GM12878 (cell line): ENCODE measurements at regions not wholly inside any gene's neighbourhood (a gene's known extent, or its start where the extent isn't known, plus 50 kb on each side); places are given as distances from the start of the nearest gene placed in this dataset.

Experiments
- ATAC-seq: fragments of 200-7000 bp; cut with Tn5 transposase; 3 replicates; pipeline ENCODE4 v1.9.1; 2020; ENCODE audit warnings: mild to moderate bottlenecking, moderate library complexity
- BruUV-seq: library from RNA; stranded (reverse); fragments of 400-500 nt; replicated peaks from 2 replicates; lab custom pipeline; 2021; lab: Mats Ljungman, UMichigan
- CTCF ChIA-PET: fragments of 300-600 bp; sonication (Branson Sonifier 250); formaldehyde crosslinking; extraction: SDS; loops from one replicate; lab custom pipeline; 2021; ENCODE audit warnings: inconsistent platforms; lab: Yijun Ruan, JAX
- POLR2A ChIA-PET: fragments of 350-600 bp; formaldehyde crosslinking; extraction: SDS; loops from one replicate; lab custom pipeline; 2021; ENCODE audit warnings: inconsistent platforms; lab: Charles Lee
- RAD21 ChIA-PET: fragments of 300-600 bp; sonication (Branson Sonifier 250); formaldehyde crosslinking; loops from one replicate; lab custom pipeline; 2023; ENCODE audit warnings: antibody characterized with exemption; ENCODE audit not compliant: unreplicated experiment; lab: Charles Lee
- SMC1A ChIA-PET: fragments of 300-600 bp; sonication (Branson Sonifier 250); formaldehyde crosslinking; loops from one replicate; lab custom pipeline; 2023; ENCODE audit not compliant: unreplicated experiment, uncharacterized antibody; lab: Charles Lee
- DNase-seq: peaks from one replicate; pipeline ENCODE4 v3.0.0-alpha.2; 2011; ENCODE audit warnings: low read depth, low spot score
- FAIRE-seq: peaks from 3 replicates; lab custom pipeline; 2011; peaks lifted over from hg19 to GRCh38; lab: Jason Lieb, UNC
- H2AFZ ChIP-seq: 2 replicates; pipeline ENCODE4 v1.6.0; 2011; ENCODE audit warnings: low read depth, low read length, control low read depth; ENCODE audit not compliant: control insufficient read depth
- H3K27ac ChIP-seq: 2 replicates; pipeline ENCODE4 v1.5.1; 2011; ENCODE audit warnings: control low read depth; ENCODE audit not compliant: control insufficient read depth, insufficient read depth
- H3K27me3 ChIP-seq, 2 experiments: replicated peaks in 1 of 2; 2 replicates each; pipeline versions ENCODE4 v1.6.0 to v1.6.1; 2011; ENCODE audit warnings: low read length in 1 of 2; ENCODE audit not compliant: control insufficient read depth in 2 of 2, insufficient read depth in 2 of 2
- H3K36me3 ChIP-seq, 2 experiments: 2 replicates each; pipeline ENCODE4 v1.5.1; 2011; ENCODE audit warnings: low read length in 1 of 2; ENCODE audit not compliant: control insufficient read depth in 2 of 2, insufficient read depth in 2 of 2
- H3K4me1 ChIP-seq: 2 replicates; pipeline ENCODE4 v1.6.1; 2011; ENCODE audit warnings: mild to moderate bottlenecking, low read length, moderate library complexity, mixed read lengths; ENCODE audit not compliant: control insufficient read depth, insufficient read depth
- H3K4me2 ChIP-seq: 2 replicates; pipeline ENCODE4 v1.6.0; 2011; ENCODE audit warnings: control low read depth; ENCODE audit not compliant: control insufficient read depth, insufficient read depth
- H3K4me3 ChIP-seq: fragments of 200-600 bp; sonication (generic); 2 replicates; pipeline ENCODE4 v1.5.1; 2016
- H3K79me2 ChIP-seq: 2 replicates; pipeline ENCODE4 v1.6.0; 2011; ENCODE audit warnings: low read length; ENCODE audit not compliant: control insufficient read depth, insufficient read depth
- H3K9ac ChIP-seq: 2 replicates; pipeline ENCODE4 v1.8.0; 2011; ENCODE audit warnings: low read length, control low read depth, mixed read lengths; ENCODE audit not compliant: control insufficient read depth, insufficient read depth
- H3K9me3 ChIP-seq: replicated peaks from 3 replicates; pipeline ENCODE4 v1.5.1; 2011; ENCODE audit warnings: mild to moderate bottlenecking, low read length; ENCODE audit not compliant: control insufficient read depth, insufficient read depth
- H4K20me1 ChIP-seq: 2 replicates; pipeline ENCODE4 v1.6.0; 2011; ENCODE audit not compliant: control insufficient read depth, insufficient read depth
- ATF7 ChIP-seq: fragments of 450-650 bp; IDR thresholded peaks from 2 replicates; pipeline ENCODE4 v1.6.1; 2016; ENCODE audit warnings: low read depth, mild to moderate bottlenecking
- CBX5 ChIP-seq: sonication (generic); IDR thresholded peaks from 2 replicates; pipeline ENCODE4 v1.6.1; 2016; ENCODE audit warnings: low read depth, moderate library complexity, mild to moderate bottlenecking, inconsistent platforms
- CHD4 ChIP-seq: fragments of 200-600 bp; sonication (generic); IDR thresholded peaks from 2 replicates; pipeline ENCODE4 v1.6.1; 2016; ENCODE audit warnings: mild to moderate bottlenecking
- HCFC1 ChIP-seq: fragments of 150-350 bp; IDR thresholded peaks from 2 replicates; pipeline ENCODE4 v1.6.1; 2014; ENCODE audit warnings: low read length
- MYC ChIP-seq: IDR thresholded peaks from 2 replicates; pipeline ENCODE4 v1.6.1; 2011; ENCODE audit warnings: mild to moderate bottlenecking, low read length, moderate library complexity, inconsistent platforms; ENCODE audit not compliant: insufficient read depth, insufficient replicate concordance, insufficient read length, severe bottlenecking
- NBN ChIP-seq: fragments of 450-650 bp; IDR thresholded peaks from 2 replicates; pipeline ENCODE4 v1.6.1; 2016
- NFIC ChIP-seq: IDR thresholded peaks from 2 replicates; pipeline ENCODE4 v1.6.1; 2012; ENCODE audit warnings: low read depth, mild to moderate bottlenecking, inconsistent platforms, low read length, moderate library complexity
- NFYB ChIP-seq: IDR thresholded peaks from 2 replicates; pipeline ENCODE4 v1.6.1; 2011; ENCODE audit warnings: low read depth, mild to moderate bottlenecking, low read length, improper control_type of control experiment, moderate library complexity; ENCODE audit not compliant: insufficient read depth
- SREBF1 ChIP-seq: IDR thresholded peaks from 2 replicates; pipeline ENCODE4 v1.6.1; 2012; ENCODE audit warnings: mild to moderate bottlenecking, low read length
- SREBF2 ChIP-seq: IDR thresholded peaks from 2 replicates; pipeline ENCODE4 v1.6.1; 2012; ENCODE audit warnings: mild to moderate bottlenecking, low read length
- STAT1 ChIP-seq: fragments of 450-650 bp; conservative IDR thresholded peaks from 2 replicates; pipeline ENCODE4 v1.6.1; 2014; ENCODE audit warnings: antibody characterized with exemption, mild to moderate bottlenecking
- STAT3 ChIP-seq: IDR thresholded peaks from 2 replicates; pipeline ENCODE4 v1.6.1; 2011; ENCODE audit warnings: low read depth, low read length, improper control_type of control experiment
- TAF1 ChIP-seq: IDR thresholded peaks from 2 replicates; pipeline ENCODE4 v1.6.1; 2011; ENCODE audit warnings: mild to moderate bottlenecking, low read depth, low read length, borderline replicate concordance
- ZBED1 ChIP-seq: IDR thresholded peaks from 2 replicates; pipeline ENCODE4 v1.6.1; 2016; ENCODE audit warnings: borderline replicate concordance
- WGBS: methylation state at CpG from one replicate; pipeline ENCODE4 v1.1.6; 2016; ENCODE audit warnings: low lambda C conversion rate; ENCODE audit not compliant: insufficient replicate concordance, insufficient coverage; ENCODE audit errors: missing lambda C conversion rate; 5-methylcytosine and 5-hydroxymethylcytosine counted together
- in situ Hi-C: fragments of 300-500 bp; cut with MboI; formaldehyde crosslinking; loops from 9 replicates; pipeline ENCODE4 v1.14.3; 2018; ENCODE audit warnings: mixed read lengths
- intact Hi-C: fragments of 100-400 bp; cut with micrococcal nuclease; formaldehyde crosslinking; loops from one replicate; pipeline ENCODE4 v1.14.2; 2022; ENCODE audit not compliant: unreplicated experiment
- TF ChIP-seq, protein P1 (sequence below): IDR thresholded peaks from 2 replicates; pipeline ENCODE4 v1.6.1; 2011; ENCODE audit warnings: low read depth, mild to moderate bottlenecking, low read length, moderate library complexity, borderline replicate concordance; ENCODE audit errors: extremely low read depth
- TF ChIP-seq, protein P2 (sequence below): IDR thresholded peaks from 2 replicates; pipeline ENCODE4 v1.6.1; 2012; ENCODE audit warnings: improper control_type of control experiment, low read depth, low read length; ENCODE audit not compliant: insufficient replicate concordance
- TF ChIP-seq, protein P3 (sequence below): fragments of 450-650 bp; formaldehyde crosslinking; IDR thresholded peaks from 2 replicates; pipeline ENCODE4 v1.4.0; 2022; ENCODE audit warnings: mild to moderate bottlenecking, moderate library complexity

DNA sequence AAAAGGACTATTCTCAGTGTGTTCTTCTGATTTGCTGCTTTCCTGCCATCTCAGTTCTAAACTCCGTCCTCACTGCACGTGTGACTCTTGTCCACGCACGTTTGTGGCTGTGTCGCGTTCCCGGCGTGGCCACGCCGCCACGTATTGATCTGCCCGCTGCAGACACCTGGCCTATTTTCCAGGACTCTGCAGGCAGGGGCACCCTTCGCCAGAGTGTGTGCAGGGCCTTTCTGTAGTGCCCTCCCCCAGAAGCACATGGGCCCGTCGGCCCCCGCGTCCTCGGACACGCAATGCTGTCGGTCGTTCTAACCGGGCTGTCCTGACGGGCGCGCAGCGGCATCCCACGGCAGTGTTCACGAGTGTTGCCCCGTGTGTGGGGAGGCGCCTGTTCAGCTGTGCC is 87.6 kb downstream of the YTHDF1 start:
- in situ Hi-C loops (no loop called here), intact Hi-C loops (no loop called here)
- no TSS peak for BruUV-seq
- Histone ChIP-seq H3K4me1 (no peaks in the 10 kb centered on the region), H3K9me3 (no peaks in the 10 kb centered on the region), H3K79me2 (no peaks in the 10 kb centered on the region), H3K27me3 (no peaks in the 10 kb centered on the region; a peak in 3 of 4 replicates), H3K9ac (no peak overlapping the region), H2AFZ (no peak overlapping the region), H3K4me2 (no peak overlapping the region), H3K4me3 (no peak overlapping the region), H4K20me1 (no peaks in the 10 kb centered on the region), H3K27ac (no peak overlapping the region), H3K36me3 (no peaks in the 10 kb centered on the region)
- WGBS: 67% methylated on average over 30 of the region's 30 CpGs
- ATAC-seq: no peak
- DNase-seq: no peak
- SMC1A ChIA-PET: no interaction called here
- no peak for FAIRE-seq
- POLR2A ChIA-PET: no interaction called here
- RAD21 ChIA-PET: no interaction called here
- CTCF ChIA-PET: no interaction called here
- TF ChIP-seq, protein P1, sequence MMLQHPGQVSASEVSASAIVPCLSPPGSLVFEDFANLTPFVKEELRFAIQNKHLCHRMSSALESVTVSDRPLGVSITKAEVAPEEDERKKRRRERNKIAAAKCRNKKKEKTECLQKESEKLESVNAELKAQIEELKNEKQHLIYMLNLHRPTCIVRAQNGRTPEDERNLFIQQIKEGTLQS: no peak
- TF ChIP-seq STAT1 (no peak), CHD4 (no peak), MYC (no peak), SREBF2 (no peak), SREBF1 (no peak), ZBED1 (no peak), ATF7 (no peak), NFYB (no peak), NBN (no peak), CBX5 (no peak), NFIC (no peak), HCFC1 (no peak), TAF1 (no peak), STAT3 (no peak)
- TF ChIP-seq, protein P2, sequence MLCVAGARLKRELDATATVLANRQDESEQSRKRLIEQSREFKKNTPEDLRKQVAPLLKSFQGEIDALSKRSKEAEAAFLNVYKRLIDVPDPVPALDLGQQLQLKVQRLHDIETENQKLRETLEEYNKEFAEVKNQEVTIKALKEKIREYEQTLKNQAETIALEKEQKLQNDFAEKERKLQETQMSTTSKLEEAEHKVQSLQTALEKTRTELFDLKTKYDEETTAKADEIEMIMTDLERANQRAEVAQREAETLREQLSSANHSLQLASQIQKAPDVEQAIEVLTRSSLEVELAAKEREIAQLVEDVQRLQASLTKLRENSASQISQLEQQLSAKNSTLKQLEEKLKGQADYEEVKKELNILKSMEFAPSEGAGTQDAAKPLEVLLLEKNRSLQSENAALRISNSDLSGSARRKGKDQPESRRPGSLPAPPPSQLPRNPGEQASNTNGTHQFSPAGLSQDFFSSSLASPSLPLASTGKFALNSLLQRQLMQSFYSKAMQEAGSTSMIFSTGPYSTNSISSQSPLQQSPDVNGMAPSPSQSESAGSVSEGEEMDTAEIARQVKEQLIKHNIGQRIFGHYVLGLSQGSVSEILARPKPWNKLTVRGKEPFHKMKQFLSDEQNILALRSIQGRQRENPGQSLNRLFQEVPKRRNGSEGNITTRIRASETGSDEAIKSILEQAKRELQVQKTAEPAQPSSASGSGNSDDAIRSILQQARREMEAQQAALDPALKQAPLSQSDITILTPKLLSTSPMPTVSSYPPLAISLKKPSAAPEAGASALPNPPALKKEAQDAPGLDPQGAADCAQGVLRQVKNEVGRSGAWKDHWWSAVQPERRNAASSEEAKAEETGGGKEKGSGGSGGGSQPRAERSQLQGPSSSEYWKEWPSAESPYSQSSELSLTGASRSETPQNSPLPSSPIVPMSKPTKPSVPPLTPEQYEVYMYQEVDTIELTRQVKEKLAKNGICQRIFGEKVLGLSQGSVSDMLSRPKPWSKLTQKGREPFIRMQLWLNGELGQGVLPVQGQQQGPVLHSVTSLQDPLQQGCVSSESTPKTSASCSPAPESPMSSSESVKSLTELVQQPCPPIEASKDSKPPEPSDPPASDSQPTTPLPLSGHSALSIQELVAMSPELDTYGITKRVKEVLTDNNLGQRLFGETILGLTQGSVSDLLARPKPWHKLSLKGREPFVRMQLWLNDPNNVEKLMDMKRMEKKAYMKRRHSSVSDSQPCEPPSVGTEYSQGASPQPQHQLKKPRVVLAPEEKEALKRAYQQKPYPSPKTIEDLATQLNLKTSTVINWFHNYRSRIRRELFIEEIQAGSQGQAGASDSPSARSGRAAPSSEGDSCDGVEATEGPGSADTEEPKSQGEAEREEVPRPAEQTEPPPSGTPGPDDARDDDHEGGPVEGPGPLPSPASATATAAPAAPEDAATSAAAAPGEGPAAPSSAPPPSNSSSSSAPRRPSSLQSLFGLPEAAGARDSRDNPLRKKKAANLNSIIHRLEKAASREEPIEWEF: no peak
- TF ChIP-seq, protein P3, sequence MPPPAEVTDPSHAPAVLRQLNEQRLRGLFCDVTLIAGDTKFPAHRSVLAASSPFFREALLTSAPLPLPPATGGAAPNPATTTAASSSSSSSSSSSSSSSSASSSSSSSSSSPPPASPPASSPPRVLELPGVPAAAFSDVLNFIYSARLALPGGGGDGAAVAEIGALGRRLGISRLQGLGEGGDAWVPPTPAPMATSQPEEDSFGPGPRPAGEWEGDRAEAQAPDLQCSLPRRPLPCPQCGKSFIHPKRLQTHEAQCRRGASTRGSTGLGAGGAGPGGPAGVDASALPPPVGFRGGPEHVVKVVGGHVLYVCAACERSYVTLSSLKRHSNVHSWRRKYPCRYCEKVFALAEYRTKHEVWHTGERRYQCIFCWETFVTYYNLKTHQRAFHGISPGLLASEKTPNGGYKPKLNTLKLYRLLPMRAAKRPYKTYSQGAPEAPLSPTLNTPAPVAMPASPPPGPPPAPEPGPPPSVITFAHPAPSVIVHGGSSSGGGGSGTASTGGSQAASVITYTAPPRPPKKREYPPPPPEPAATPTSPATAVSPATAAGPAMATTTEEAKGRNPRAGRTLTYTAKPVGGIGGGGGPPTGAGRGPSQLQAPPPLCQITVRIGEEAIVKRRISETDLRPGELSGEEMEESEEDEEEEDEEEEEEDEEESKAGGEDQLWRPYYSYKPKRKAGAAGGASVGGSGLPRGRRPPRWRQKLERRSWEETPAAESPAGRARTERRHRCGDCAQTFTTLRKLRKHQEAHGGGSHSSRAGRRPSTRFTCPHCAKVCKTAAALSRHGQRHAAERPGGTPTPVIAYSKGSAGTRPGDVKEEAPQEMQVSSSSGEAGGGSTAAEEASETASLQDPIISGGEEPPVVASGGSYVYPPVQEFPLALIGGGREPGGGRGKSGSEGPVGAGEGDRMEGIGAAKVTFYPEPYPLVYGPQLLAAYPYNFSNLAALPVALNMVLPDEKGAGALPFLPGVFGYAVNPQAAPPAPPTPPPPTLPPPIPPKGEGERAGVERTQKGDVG (CRISPR knock-in tag): no peak
